B cell (primary cell): ENCODE measurements at regions not wholly inside any gene's neighbourhood (a gene's known extent, or its start where the extent isn't known, plus 50 kb on each side); places are given as distances from the start of the nearest gene placed in this dataset.

Experiments used
- ATAC-seq: fragments of 200-7000 bp; cut with Tn5 transposase; one replicate; pipeline ENCODE4 v1.10.0; 2021; ENCODE audit warnings: low read depth, mild to moderate bottlenecking, moderate number of reproducible peaks, moderate library complexity
- CTCF ChIA-PET: fragments of 350-600 bp; sonication (Branson Sonifier 250); formaldehyde crosslinking; loops from one replicate; lab custom pipeline; 2021; ENCODE audit warnings: antibody characterized with exemption, inconsistent platforms; lab: Charles Lee
- POLR2A ChIA-PET: fragments of 350-600 bp; sonication (Branson Sonifier 250); formaldehyde crosslinking; loops from one replicate; lab custom pipeline; 2021; ENCODE audit warnings: antibody characterized with exemption; lab: Charles Lee
- DNase-seq: peaks from one replicate; pipeline ENCODE4 v3.0.0; 2013
- H2AFZ ChIP-seq: 2 replicates; pipeline ENCODE4 v1.6.1; 2012; ENCODE audit warnings: mild to moderate bottlenecking, low read depth, low read length; ENCODE audit not compliant: insufficient read depth, poor library complexity, severe bottlenecking
- H3K27ac ChIP-seq, 2 donors: 1 replicate in 1 of 2; 2 replicates in 1 of 2; pipeline ENCODE4 v1.5.1; 2012 to 2013; ENCODE audit warnings: low read length in 2 of 2, mild to moderate bottlenecking in 2 of 2, moderate library complexity in 1 of 2
- H3K27me3 ChIP-seq, 4 experiments: fragments of 200-600 bp in 1 of 4; sonication (generic) in 1 of 4; replicated peaks in 1 of 4; 1 replicate in 2 of 4; 2 replicates in 2 of 4; pipeline versions ENCODE4 v1.6.1 to v1.7.0; 2013 to 2016; ENCODE audit warnings: low read length in 3 of 4, mild to moderate bottlenecking in 2 of 4, mixed read lengths in 1 of 4, moderate library complexity in 1 of 4; ENCODE audit not compliant: insufficient read depth in 4 of 4, control insufficient read depth in 3 of 4; ENCODE audit errors: control extremely low read depth in 1 of 4
- H3K36me3 ChIP-seq, 2 experiments: replicated peaks in 1 of 2; 1 replicate in 1 of 2; 2 replicates in 1 of 2; pipeline versions ENCODE4 v1.6.1 to v1.7.1; 2013; ENCODE audit warnings: low read length in 1 of 2; ENCODE audit not compliant: insufficient read depth in 2 of 2, control insufficient read depth in 1 of 2; ENCODE audit errors: control extremely low read depth in 1 of 2, extremely low read depth in 1 of 2
- H3K4me1 ChIP-seq, 2 donors: fragments of 200-600 bp in 1 of 2; sonication (generic) in 1 of 2; 1 replicate in 1 of 2; 2 replicates in 1 of 2; pipeline versions ENCODE4 v1.5.1 to v1.6.1; 2013 to 2017; ENCODE audit warnings: low read length in 2 of 2; ENCODE audit not compliant: control insufficient read depth in 2 of 2, insufficient read depth in 2 of 2
- H3K4me2 ChIP-seq: replicated peaks from 2 replicates; pipeline ENCODE3; 2012; ENCODE audit warnings: mild to moderate bottlenecking, low read depth, low read length; ENCODE audit not compliant: poor library complexity, severe bottlenecking
- H3K4me3 ChIP-seq, 5 experiments: fragments of 200-600 bp in 1 of 5; sonication (generic) in 1 of 5; 1 replicate in 3 of 5; 2 replicates in 2 of 5; pipeline versions ENCODE4 v1.5.1 to v1.7.0; 2011 to 2016; ENCODE audit warnings: low read length in 4 of 5, mild to moderate bottlenecking in 4 of 5, low read depth in 2 of 5, control low read depth in 1 of 5, moderate library complexity in 1 of 5; ENCODE audit not compliant: insufficient read depth in 1 of 5; ENCODE audit errors: control extremely low read depth in 1 of 5, extremely low read depth in 1 of 5
- H3K79me2 ChIP-seq: fragments of 200-600 bp; sonication (generic); one replicate; pipeline ENCODE4 v1.6.0; 2016; ENCODE audit warnings: low read length; ENCODE audit not compliant: control insufficient read depth, insufficient read depth
- H3K9ac ChIP-seq: fragments of 200-600 bp; sonication (generic); 2 replicates; pipeline ENCODE4 v1.6.1; 2017; ENCODE audit warnings: mild to moderate bottlenecking, low read length, moderate library complexity
- H3K9me3 ChIP-seq, 3 donors: one replicate each; pipeline versions ENCODE4 v1.6.1 to v1.7.1; 2013; ENCODE audit warnings: low read length in 2 of 3; ENCODE audit not compliant: control insufficient read depth in 2 of 3, insufficient read depth in 1 of 3; ENCODE audit errors: control extremely low read depth in 1 of 3
- H4K20me1 ChIP-seq: 2 replicates; pipeline ENCODE4 v1.6.0; 2012; ENCODE audit warnings: mild to moderate bottlenecking, low read length; ENCODE audit not compliant: insufficient read depth, control insufficient read depth, poor library complexity, severe bottlenecking
- H3K27ac Mint-ChIP-seq: one replicate; pipeline ENCODE4 v1.8.0; 2021; ENCODE audit warnings: mixed read lengths
- H3K27me3 Mint-ChIP-seq: one replicate; pipeline ENCODE4 v1.8.0; 2021; ENCODE audit warnings: mixed read lengths
- H3K4me1 Mint-ChIP-seq: one replicate; pipeline ENCODE4 v1.8.0; 2021; ENCODE audit warnings: mixed read lengths
- H3K4me3 Mint-ChIP-seq: one replicate; pipeline ENCODE4 v1.8.0; 2021; ENCODE audit warnings: mixed read lengths
- H3K9me3 Mint-ChIP-seq: one replicate; pipeline ENCODE4 v1.8.0; 2022; ENCODE audit warnings: mixed read lengths; ENCODE audit not compliant: insufficient read depth
- CTCF ChIP-seq: fragments of 200-600 bp; IDR thresholded peaks from one replicate; pipeline ENCODE4 v1.8.0; 2022; ENCODE audit warnings: antibody characterized with exemption, mild to moderate bottlenecking
- EZH2 ChIP-seq: IDR thresholded peaks from 2 replicates; pipeline ENCODE4 v1.6.1; 2012; ENCODE audit warnings: borderline replicate concordance, low read depth, mild to moderate bottlenecking, moderate library complexity, low read length; ENCODE audit not compliant: insufficient read depth, poor library complexity, severe bottlenecking
- whole genome bisulfite sequencing: methylation state at CpG from one replicate; pipeline ENCODE4 v1.1.5; 2013; ENCODE audit warnings: missing lambda C conversion rate; ENCODE audit not compliant: insufficient coverage; 5-methylcytosine and 5-hydroxymethylcytosine counted together
- intact Hi-C: fragments of 100-400 bp; cut with micrococcal nuclease; formaldehyde crosslinking; loops from one replicate; pipeline ENCODE4 v1.10.0; 2022

DNA sequence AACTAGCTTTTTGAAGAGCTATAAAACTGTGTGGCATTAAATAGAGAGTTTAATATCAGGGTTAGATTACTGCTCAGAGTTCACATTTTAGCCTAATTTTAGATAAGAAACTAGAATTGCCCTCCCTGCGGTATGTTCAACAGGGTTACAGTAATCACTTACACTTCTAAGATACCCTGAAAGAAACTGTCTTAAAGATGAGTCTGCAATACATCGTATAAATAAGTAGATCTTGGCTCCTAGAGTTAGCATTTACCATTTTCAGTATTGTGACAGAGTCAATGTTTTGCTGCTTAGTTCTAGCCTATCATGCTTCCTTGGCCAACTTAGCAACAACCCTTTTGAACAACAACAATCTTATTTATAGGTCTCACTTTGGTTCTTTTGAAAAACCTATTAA is 217.8 kb upstream of the NDST4 start:
- Histone ChIP-seq H4K20me1 (no peaks in the 10 kb centered on the region), H3K36me3 (no peaks in the 10 kb centered on the region), H3K79me2 (no peaks in the 10 kb centered on the region), H3K4me3 (no peak overlapping the region), H2AFZ (no peak overlapping the region), H3K4me1 (no peaks in the 10 kb centered on the region), H3K27me3 (no peaks in the 10 kb centered on the region), H3K9me3 (no peaks in the 10 kb centered on the region), H3K27ac (no peak overlapping the region), H3K4me2 (no peak overlapping the region), H3K9ac (no peak overlapping the region)
- ATAC-seq (no peak), DNase-seq (no peak)
- intact Hi-C loops = no loop called here
- POLR2A ChIA-PET = no interaction called here
- TF ChIP-seq CTCF (no peak), EZH2 (no peak)
- Mint-ChIP-seq H3K27ac (no peak overlapping the region), H3K27me3 (no peaks in the 10 kb centered on the region), H3K4me3 (no peak overlapping the region), H3K9me3 (no peaks in the 10 kb centered on the region), H3K4me1 (no peaks in the 10 kb centered on the region)
- no CpG with 5 or more reads among the region's 2 CpGs for WGBS
- CTCF ChIA-PET = no interaction called here

- H3K4me1 ChIP-seq = no peaks in the 10 kb centered on the region
- H3K4me2 ChIP-seq = no peak overlapping the region
- Mint-ChIP-seq H3K4me3 (no peak overlapping the region), H3K27me3 (no peaks in the 10 kb centered on the region), H3K27ac (no peak overlapping the region), H3K9me3 (no peaks in the 10 kb centered on the region), H3K4me1 (no peaks in the 10 kb centered on the region)
- CTCF ChIA-PET = no interaction called here
- intact Hi-C loops = no loop called here
- no peaks in the 10 kb centered on the region for H4K20me1 ChIP-seq
- 0% methylated on average over 1 of the region's 2 CpGs for WGBS
- no peak for ATAC-seq
- DNase-seq = no peak
- H3K27ac ChIP-seq = no peak overlapping the region
- no peaks in the 10 kb centered on the region for H3K27me3 ChIP-seq
- H3K79me2 ChIP-seq = no peaks in the 10 kb centered on the region
- TF ChIP-seq CTCF = no peak
- TF ChIP-seq EZH2 = no peak
- no peak overlapping the region for H2AFZ ChIP-seq
- H3K4me3 ChIP-seq = no peak overlapping the region
- POLR2A ChIA-PET = no interaction called here
- no peak overlapping the region for H3K9ac ChIP-seq
- no peaks in the 10 kb centered on the region for H3K36me3 ChIP-seq
- H3K9me3 ChIP-seq = no peaks in the 10 kb centered on the region
These were observed 212.4 kb upstream of the NDST4 start for GRCh38 chr4:115325836-115326235.
